ENCODE measurements at regions not wholly inside any gene's neighbourhood (a gene's known extent, or its start where the extent isn't known, plus 50 kb on each side); places are given as distances from the start of the nearest gene placed in this dataset.
"Not testable (repeated sequence)": the region's sequence is repeated elsewhere in the genome, so short reads cannot be mapped to it uniquely, and the experiment has no call there.

DNA sequence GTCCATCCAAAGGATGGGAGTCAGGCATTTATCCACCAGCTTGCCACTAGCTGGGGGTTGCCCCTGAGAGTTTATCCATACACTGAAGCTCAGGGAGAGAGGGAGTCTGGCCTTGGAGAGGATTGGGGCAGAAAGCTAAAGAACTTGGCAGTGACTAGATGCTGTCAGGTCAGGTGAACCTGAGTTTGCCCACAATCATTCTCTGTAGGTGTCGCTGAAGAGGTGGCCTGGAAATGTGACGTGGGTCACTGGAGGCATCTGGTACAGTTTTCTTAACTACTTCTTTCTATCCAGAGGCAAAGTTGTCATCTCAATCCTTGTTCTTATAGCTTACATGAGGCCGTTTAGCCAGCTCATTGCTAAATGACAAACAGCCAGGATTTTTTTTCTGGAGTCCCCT is 298.0 kb upstream of the CTNNB1 start:
- DNase-seq (ENCODE audit: low read depth in 2 of 2): no peak

DNA sequence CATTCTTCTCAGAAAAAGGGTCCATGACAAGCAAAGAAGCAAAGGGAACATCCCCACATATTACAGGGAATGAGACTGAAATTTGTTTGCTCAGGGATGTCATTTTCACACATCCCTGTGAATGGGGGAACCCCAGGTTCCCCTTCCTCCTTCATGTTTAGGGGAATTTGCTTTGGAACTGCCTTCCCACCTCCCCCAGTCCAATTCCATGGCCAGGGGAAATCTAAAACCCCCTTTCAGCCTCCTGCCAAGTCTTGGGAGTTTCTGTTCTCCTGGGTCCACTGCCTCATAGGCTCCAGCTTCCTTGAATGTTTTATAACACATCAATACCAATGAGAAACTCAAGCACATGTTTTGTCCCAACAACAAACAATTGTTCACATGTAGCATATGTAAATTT is 297.5 kb upstream of the CTNNB1 start:
- DNase-seq (ENCODE audit: low read depth in 2 of 2): no peak

DNA sequence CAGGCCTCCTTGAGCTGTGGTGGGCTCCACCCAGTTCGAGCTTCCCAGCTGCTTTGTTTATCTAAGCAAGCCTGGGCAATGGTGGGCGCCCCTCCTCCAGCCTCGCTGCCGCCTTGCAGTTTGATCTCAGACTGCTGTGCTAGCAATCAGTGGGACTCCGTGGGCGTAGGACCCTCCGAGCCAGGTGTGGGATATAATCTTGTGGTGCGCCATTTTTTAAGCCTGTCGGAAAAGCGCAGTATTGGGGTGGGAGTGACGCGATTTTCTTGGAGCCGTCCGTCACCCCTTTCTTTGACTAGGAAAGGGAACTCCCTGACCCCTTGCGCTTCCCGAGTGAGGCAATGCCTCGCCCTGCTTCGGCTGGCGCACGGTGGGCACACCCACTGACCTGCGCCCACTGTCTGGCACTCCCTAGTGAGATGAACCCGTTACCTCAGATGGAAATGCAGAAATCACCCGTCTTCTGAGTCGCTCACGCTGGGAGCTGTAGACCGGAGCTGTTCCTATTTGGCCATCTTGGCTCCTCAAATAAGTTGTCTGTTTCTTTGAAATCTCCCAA is 291.3 kb upstream of the CTNNB1 start:
- not testable (repeated sequence) for DNase-seq (ENCODE audit: low read depth in 2 of 2)

DNA sequence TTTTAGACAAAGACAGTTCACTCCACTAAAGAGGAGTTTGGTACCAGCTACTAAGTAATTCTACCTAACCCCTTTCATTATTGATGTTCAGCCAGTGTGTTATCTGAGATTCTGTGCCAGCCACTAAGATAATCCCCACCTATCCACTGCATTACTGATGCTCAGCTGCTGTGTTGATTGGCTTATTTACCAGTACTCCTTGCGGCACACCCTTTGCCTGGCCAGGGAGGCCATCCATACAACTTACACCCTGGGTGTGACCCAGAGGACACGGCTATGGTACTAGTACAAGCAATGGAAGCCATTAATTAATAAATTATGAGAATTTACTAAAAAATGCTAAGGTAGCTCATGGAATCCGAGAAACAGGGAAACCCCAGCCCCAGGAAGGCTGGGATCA is 290.7 kb upstream of the CTNNB1 start:
- DNase-seq (ENCODE audit: low read depth in 2 of 2): no peak

DNA sequence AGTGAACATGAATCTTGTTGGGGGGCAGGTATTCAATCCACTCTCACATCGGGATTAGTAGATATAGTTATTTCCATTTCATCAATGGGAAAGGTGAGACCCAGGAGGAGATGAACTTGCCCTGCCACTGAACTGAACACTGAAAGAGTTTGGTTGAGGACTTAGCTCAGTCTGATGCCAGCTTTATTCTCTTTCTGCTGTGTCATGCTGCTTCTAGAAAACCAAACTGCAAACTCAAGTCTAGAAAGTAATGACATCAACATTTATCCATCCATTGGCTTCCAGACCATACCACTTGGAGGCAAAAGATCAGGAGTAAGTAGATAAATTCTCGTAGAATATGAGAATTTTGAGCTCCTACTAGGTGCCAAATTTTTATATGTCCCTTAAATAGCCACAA is 288.0 kb upstream of the CTNNB1 start:
- DNase-seq (ENCODE audit: low read depth in 2 of 2): no peak

DNA sequence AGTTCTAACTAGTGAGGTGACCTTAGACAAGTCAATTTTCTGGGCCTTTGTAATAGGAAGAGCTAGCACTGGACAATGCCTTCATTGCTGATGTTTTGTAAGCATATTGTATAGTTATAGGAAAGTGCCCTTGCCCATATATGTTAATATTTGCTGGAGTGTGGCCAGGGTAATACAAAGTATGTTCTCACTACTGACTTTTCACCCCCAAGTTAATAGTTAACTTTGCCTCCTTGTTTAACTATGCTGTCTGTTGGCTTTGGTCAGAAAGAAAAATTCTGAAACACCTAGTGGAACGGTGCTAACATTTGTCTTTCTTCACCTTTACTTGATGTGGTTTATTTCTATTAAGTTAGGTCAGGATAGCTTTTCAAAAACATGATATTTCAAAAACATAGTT is 287.4 kb upstream of the CTNNB1 start:
- DNase-seq (ENCODE audit: low read depth in 2 of 2): no peak

DNA sequence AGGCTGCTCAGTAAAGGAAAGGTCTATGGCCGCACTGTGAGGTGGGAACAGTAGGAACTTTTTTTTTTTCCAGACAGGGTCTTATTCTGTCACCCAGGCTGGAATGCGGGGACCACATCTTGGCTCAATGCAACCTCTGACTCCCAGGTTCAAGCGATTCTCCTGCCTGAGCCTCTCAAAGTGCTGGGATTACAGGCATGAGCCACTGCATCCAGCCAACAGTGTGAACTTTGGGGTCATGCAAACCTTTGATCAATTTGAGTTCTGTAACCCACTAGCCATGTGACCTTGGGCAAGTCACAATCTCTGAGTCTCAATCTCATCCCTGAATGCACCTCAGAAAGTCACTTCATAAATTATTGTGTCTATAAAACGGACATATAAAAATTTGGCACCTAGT is 286.8 kb upstream of the CTNNB1 start:
- DNase-seq (ENCODE audit: low read depth in 2 of 2): no peak

DNA sequence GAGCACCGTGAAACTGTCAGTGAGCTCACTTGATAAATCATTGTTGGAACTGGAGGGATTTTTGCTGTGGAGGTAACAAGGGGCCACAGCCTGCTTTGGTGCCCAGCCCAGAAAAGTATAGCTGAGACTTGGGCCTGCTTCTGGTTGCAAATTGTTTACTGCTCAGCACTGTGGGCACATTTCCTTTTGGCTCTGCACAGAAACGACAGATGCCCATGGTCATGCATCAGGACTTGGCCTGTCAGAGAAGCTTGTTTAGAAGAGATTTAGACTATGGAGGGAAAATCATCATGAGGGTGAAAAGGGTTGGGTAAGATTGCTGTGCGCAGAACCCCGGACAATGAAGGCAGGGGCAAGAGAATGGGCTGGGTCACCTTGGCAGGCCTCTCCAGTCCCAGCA is 286.1 kb upstream of the CTNNB1 start:
- DNase-seq (ENCODE audit: low read depth in 2 of 2): no peak

DNA sequence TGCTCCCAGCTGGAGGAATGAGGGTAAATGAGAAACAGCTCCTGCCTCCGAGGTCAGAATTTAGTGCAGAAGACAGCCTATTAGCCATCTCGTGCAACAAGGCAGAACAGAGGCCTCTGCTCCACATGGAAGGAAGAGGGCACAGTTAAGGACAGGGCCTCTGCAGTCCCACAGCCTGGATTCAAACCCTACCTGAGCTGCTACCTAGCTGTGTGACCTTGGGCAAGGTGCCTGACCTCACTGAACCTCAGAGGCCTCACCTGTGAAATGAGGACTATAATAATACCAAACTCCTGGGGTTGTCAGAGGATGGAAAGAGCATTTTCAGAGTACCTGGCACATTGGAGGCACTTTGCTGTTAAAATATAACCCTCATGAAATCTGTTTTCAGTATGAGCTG is 285.7 kb upstream of the CTNNB1 start:
- no peak for DNase-seq (ENCODE audit: low read depth in 2 of 2)

DNA sequence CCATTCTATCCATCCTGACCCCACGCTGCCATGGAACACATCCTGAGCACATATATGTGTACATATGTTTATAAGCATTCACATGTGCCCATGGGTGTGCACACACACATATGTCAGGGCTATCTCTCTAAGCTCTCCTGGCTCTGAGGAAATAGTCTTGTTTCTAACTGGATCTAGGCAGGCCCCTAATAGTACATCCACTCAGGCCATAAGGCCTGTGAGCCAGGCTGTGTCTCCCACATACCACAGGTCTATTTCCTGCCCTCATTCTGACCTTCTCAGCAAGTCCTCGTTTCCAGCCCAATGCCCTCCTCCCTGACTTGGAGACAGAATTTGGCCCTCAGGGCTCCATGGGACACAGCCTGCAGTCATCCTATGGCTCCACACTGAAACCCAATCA is 284.8 kb upstream of the CTNNB1 start:
- DNase-seq (ENCODE audit: low read depth in 2 of 2): no peak

DNA sequence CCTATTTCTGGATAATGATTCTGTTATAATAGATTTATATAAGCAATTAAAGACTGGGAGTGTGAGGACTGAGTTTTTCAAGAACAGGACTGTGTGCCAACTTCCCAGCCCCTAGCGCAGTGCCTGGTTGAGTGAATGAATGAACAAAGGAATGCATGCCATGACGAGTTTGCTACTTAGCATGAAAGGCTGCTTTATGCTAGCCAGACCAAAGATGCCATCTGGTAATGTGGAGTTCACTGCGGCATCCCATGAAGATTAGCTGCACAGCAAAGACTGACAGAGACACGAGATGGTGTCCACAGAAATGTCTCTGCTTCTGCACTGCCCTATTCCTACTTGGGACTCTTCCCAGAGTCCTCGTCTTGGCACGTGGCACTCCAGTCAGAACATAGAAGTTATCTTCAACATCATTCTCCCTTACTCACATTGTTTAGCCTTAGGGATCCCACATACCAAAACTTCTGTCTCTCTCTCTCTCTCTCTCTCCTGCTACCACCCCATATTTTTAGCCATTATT is 283.9 kb upstream of the CTNNB1 start:
- no peak for DNase-seq (ENCODE audit: low read depth in 2 of 2)

DNA sequence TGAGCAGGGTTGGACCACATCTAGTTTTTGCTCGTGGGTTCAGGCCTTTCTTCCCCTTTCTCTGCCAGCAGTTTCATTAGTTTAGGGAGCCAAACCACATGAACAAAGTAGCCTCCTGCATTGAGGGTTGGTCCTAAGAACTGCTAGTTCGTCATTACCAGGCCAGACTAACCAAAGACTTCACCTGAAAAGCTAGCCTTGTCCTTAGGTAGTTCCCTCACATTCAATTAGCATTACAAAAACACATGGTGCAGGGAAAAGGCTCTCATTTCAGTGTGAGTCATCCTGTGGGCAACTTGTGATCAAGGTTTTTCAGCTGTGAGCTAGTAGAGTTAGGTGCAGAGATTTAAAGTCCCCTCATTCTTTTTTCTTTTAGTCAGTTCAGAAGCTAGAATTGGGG is 279.3 kb upstream of the CTNNB1 start:
- DNase-seq (ENCODE audit: low read depth in 2 of 2): no peak

DNA sequence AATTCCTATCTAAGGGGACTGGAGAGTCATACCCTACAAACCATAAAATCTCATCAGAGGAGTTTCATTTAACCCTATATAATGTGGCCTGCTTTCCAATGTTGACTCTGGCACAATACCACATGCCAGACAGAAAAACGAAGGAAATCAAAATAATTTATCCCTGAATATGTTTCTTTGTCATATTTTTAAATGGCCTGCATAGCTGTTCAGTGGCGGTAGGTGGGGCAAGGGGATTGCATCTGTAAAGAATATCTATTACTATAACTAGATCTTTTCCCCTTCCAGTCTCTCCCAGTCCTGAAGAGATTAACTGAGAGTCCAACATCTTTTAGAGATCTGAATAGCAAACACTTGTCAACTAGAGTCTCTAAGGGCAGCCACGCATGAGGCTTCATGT is 278.1 kb upstream of the CTNNB1 start:
- DNase-seq (ENCODE audit: low read depth in 2 of 2): no peak

DNA sequence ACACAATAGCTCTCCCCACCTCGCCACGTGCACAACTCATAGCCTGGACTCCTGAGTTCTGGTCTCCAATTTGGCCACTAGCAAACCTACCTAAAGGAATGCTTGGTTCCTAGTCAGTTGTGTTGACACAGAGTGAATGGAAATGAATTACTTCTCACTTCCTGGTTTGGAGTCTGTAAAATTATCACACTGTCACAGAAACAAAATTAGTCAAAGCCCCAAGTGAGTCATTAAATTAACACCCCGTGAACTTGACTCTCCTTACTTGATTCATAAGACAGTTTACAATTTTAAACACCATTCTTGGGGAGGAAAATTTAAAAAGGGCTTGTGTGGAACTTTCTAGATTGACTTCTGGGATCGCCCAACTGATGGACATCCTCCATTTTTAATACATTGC is 276.2 kb upstream of the CTNNB1 start:
- DNase-seq (ENCODE audit: low read depth in 2 of 2): no peak

DNA sequence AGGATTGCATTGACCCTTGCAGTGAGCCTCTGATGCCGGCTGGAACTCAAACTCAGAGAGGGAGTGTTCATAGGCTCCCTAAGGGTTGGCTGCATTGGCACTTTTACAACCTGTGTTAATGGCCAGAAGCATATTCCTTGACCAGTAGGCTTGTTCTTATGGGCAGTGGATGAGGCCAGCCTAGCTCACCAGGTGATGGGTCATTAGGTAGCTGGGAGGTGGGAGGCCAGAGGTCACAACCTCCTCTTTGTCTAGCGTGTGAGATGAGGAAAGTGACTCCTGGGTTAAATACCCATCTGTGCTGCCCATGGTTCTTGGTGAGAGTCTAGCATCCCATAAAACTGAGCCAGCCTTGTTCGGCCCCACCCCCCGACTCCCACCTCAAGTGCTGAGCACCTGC is 275.7 kb upstream of the CTNNB1 start:
- DNase-seq (ENCODE audit: low read depth in 2 of 2): no peak

DNA sequence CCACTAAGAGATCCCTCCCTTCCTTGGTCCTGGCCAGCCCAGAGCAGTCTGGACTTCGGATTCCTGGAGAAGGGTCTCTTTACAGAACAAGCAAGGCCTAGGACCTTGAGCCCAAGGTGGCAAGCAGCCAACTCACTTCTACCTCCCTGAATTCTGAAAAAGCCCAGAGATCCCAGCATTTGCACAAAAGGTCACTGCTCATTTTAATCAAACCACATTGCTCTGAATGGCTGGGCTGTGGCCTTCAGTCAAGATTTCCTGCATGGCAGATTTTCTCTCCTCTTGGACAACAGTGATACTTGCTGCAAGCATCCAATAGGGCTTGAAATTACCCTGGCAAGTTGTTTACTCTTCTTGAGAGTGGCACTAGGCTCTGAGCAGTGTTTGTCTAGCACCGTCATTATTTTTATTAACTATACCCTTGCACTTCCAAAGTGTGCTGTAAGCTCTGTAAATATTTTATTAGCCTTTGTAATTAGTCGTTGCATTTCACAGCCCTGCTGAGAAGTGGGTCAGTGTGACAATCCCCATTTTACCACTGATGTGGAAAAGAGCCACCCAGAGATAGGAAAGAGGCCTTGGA is 274.7 kb upstream of the CTNNB1 start:
- DNase-seq (ENCODE audit: low read depth in 2 of 2): no peak

DNA sequence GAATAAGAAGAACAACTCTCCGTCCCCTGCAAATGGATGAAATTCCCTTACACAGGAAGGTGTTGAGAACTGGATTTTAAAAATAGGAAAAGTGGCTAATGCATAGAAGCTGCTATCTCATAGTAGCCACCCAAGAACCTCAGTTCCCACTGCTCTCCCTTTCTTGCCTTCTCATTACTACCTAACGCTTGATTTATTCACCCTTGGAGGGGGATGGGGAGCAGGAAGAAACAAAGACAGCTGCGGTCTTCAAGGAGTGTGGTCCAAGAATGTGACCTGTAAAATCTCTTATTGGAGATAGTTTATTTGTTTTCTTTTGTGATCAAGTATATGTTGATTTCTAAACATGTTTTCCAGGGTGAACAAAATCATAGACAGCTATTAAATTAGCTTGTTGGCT is 274.1 kb upstream of the CTNNB1 start:
- no peak for DNase-seq (ENCODE audit: low read depth in 2 of 2)

DNA sequence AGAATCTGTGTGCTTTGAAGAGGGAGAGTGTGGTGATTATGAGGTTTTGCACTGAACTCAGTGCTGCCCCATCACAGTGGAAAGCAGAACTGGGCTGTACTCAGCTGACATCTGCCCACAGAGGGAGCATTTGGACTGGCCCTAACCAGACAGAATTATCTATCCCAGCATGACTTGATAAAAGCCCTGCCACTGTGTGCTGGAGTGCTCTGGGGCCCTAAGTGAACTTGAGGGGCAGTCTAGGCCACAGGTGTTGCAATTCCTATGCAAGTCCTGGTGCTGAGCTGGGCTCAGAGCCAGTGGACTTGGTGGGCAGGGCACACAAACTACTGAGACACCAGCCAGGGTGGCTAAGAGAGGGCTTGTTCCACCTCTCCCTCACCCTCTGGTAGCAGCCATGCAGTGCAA is 269.2 kb upstream of the CTNNB1 start:
- no peak for DNase-seq (ENCODE audit: low read depth in 2 of 2)

DNA sequence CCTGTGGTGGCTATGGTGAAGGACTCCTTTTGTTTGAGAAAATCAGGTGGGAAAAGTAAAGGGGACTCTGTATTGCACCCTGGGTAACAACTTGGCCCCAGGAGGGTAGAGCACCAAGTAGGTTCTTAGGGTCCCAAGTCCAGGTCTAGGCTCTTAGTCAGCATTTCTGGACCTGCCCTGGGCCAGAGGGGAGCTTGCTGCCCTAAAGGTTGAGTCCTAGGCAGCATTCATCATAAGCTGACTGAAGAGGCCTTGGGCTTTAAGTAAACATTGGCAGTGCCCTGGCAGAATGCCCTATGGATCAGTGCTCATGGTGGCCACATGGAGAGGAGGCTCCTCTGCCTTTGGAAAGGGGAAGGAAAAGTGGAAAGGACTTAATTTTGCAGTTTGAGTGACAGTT is 268.5 kb upstream of the CTNNB1 start:
- DNase-seq (ENCODE audit: low read depth in 2 of 2): no peak

DNA sequence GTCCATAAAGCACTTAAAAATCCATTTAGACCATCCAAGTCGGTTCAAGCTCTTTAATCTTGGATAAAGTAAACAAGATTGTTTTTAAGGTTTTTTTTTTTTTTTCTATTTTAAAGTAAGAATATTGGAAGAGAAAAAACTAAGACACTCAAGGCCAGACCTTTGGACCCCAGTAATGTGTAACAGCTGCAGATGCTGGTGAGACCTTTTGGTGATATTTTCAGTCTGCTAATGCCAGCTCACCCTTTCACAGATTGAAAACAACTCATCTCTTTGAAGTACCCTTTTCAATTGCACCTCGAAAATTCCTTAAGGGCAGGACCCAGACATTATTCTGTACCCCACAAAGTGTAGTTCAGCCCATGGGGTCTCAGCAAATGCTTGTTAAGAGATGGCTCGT is 260.7 kb upstream of the CTNNB1 start:
- no peak for DNase-seq (ENCODE audit: low read depth in 2 of 2)

DNA sequence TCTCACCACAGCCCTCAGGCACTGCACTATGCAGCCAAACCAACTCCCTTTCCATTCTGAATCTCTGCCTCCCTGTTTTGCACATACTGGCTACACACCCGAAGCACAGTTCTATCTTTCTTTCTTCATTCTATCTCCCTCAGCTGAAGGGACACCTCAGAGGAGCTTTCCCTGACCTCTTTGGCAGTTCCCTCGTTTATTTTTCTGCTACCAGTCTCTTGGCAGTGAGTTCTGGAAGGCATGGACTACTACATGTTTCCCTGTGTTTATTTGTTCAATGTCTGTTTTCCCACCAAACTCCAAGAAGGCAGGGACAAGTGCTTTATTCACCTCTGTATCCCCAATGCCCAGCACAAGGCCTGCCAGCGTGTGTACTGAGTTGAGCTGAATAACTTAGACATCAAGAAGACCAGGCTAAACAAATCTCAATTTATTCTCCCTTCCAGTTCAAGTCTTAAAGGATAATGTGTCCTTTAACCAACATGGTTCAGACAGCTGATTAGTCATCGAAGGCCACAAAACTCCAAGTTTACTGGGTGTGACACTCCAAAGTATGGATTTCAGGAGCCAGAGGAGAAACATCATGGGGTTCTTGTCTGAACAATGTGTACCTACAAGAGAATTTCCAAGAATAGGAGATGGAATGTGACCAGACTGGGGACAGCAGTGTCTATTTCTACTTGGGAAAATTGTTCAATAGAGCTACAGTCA is 260.1 kb upstream of the CTNNB1 start:
- no peak for DNase-seq (ENCODE audit: low read depth in 2 of 2)

DNA sequence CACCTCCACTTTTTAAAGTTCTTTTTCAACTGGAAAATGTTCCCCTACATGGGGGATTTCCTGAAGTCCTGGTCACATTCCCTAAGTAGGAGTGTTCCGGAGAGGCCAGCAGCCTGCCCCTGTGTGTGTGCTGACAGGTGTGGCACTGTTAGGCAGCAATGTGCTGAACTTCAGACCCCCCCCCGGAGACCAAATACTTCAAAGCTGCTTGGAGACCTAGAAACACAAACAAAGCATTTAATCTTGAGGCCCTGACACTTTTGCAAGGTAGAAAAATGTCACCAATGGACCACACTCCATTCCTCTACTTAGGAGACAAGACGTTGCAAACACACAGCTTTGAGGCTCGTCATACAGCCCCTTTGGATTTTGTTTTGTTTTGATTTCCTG is 259.6 kb upstream of the CTNNB1 start:
- DNase-seq (ENCODE audit: low read depth in 2 of 2): no peak

DNA sequence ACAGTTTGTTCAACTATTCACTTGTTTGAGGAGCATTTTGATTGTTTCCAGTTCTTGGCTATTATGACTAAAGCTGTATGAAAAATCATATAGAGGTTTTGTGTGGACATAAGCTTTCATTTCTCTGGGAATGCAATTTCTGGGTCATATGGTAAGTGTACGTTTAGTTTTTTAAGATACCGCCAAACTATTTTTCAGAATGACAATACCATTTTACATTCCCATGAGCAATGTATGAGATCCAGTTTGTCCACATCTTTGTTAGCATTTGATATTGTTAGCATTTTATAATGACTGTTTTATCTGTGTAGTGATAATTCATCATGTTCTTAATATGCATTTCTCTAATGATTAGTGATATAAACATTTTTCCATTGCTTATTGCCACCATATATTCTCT is 258.7 kb upstream of the CTNNB1 start:
- DNase-seq (ENCODE audit: low read depth in 2 of 2): no peak

DNA sequence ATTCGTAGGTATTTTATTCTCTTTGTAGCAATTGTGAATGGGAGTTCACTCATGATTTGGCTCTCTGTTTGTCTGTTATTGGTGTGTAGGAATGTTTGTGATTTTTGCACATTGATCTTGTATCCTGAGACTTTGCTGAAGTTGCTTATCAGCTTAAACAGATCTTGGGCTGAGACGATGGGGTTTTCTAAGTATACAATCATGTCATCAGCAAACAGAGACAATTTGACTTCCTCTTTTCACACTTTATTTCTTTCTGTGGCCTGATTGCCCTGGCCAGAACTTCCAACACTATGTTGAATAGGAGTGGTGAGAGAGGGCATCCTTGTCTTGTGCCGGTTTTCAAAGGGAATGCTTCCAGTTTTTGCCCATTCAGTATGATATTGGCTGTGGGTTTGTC is 252.3 kb upstream of the CTNNB1 start:
- not testable (repeated sequence) for DNase-seq (ENCODE audit: low read depth in 2 of 2)

Measured in activated CD8-positive, alpha-beta memory T cell treated with anti-CD3 and anti-CD28 coated beads for 4 hours (primary cell).